Stimulated activated CD4-positive, alpha-beta T cell treated with anti-CD3 and anti-CD28 coated beads, Interleukin-4, amount 100 ng/mL, for 4 hours (primary cell): ENCODE measurements at regions not wholly inside any gene's neighbourhood (a gene's known extent, or its start where the extent isn't known, plus 50 kb on each side); places are given as distances from the start of the nearest gene placed in this dataset.
"Not testable (repeated sequence)": the region's sequence is repeated elsewhere in the genome, so short reads cannot be mapped to it uniquely, and the experiment has no call there.

Experiments
- DNase-seq, 2 experiments: peaks; one replicate each; pipeline ENCODE4 v3.0.0-alpha.2; 2020

- DNase-seq: no peak
These were observed 79.4 kb downstream of the IGLL1 start for GRCh38 chr22:23500508-23501260.

- DNase-seq: no peak
These were observed 80.1 kb downstream of the IGLL1 start for GRCh38 chr22:23499845-23500500.

DNA sequence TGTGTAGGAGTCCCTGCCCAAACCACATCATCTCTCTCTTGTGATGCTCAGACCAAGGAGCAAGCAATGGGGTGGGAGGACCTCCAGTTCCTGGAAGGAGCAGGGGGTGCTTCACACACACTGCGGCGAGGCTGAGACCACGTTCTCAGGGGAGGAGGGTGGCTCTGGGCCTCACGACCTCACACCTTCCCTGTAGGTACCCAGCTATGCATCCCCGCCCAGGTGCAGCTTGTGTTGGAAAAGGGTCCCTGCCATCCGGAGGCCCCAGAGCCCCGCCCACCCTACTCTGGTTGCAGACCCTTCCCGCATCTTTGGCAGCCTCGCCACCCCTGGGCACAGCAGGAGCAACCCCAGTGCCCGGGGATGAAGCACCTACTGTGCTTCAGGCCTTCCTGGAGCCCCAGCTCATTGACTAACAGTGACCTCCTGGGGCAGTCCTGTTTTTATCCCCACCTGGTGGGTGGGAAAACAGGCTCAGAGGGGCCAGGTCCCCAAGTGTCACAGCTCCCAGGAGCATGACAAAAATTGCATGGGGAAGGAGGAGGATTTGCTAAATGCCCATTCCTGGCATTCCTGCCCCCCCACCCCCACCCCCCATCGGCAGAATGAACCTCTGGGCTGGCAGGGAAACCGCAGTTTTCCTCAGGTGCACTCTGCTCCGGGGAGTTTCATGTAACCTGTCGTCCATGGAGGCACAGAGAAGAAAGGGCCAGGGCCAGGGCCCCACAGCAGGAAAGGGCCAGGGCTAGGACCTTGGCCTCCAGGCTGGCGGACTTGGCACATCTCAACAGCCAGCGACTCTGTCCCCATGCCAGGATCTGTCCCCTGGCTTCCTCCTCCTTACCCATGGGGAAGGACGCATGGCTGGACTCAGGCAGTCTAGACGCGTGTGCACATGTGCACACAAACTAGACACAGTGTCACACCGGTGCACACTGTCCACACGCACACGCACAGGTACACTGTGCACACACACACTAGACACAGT is 81.0 kb downstream of the IGLL1 start:
- DNase-seq: no peak

- not testable (repeated sequence) for DNase-seq
These were observed 82.2 kb downstream of the IGLL1 start for GRCh38 chr22:23497889-23498288.

GRCh38 chr22:23497016-23497885 is 82.8 kb downstream of the IGLL1 start:
- DNase-seq: no peak

- no peak for DNase-seq
These were observed 83.7 kb downstream of the IGLL1 start for GRCh38 chr22:23496445-23496833.

DNA sequence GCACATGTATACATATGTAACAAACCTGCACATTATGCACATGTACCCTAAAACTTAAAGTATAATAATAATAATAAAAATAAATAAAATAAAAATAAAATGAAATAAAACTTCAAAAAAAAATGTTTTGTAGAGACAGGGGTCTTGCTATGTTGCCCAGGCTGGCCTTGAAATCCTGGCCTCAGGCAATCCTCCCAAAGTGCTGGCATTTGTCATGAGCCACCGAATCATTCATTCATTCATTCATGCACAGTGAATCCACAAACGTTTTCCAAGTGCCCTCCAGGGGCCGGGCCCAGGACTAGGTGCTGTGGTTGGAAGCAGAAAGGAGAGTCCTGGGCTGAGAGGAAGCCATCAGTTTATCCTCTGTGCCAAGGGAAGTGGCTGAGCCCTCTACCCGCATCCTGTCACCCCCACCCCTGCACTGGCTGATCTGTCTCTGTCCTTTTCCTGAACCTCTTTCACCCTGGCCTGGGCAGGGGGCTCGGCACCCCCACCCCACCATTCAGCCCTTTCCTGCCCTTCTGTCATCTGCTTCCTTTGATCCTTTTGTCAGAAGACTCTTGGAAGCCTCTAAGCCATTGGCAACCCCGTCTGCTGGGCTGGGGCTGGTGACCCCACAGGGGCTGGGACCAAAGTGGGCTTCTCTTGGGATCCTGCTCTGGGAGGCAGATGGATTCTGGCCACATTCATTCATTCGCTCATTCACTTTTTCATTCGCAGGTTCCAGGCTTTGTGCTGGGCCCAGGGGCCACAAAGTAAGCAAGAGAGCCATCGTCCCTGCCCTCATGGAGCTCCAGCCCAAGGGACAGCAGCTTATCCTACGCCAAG is 84.3 kb downstream of the IGLL1 start:
- DNase-seq: no peak

GRCh38 chr22:23494930-23495266 is 85.2 kb downstream of the IGLL1 start:
- DNase-seq: no peak

- no peak for DNase-seq
These were observed 94.6 kb downstream of the IGLL1 start for GRCh38 chr22:23485490-23485889.

DNA sequence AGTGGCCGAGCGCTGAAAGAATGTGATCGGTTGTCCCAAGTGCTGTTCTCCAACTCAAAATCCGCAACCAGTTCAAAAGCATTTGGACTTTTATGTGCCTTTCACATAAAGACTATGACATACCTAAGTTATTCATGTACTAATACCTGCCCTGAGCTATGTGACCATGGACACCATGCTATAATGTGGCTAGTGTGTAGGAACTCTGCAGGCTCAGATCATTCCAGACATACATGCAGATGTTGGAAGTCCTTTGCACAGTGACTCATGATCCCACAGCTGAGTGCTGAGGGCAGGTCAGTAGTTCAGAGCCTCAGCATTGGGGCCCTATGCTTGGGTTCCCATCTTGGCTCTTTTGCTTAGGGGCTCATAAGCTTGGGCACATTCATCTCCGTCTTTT is 95.4 kb downstream of the IGLL1 start:
- DNase-seq: no peak

- no peak for DNase-seq
These were observed 98.7 kb downstream of the IGLL1 start for GRCh38 chr22:23481369-23481768.

DNA sequence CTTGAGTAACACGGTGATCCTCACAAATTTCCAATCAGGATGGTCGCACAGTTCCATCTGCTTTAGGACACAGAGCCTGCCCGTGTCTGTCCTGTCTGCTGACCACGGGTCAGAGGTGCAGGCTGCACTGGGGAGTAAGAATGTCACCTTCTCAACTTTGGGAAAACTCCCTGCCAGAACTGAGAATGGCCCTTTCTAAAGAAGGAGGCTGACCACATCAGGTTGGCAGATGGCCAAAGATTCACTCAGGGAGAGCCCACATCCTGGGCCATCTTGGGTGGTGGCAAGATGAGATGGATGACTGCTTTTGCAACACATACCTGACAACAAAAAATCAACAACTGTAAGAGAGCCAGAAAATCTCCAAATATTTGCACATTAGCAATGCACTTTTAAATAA is 101.9 kb downstream of the IGLL1 start:
- no peak for DNase-seq

GRCh38 chr22:23474531-23474930 is 105.6 kb downstream of the IGLL1 start:
- not testable (repeated sequence) for DNase-seq

DNA sequence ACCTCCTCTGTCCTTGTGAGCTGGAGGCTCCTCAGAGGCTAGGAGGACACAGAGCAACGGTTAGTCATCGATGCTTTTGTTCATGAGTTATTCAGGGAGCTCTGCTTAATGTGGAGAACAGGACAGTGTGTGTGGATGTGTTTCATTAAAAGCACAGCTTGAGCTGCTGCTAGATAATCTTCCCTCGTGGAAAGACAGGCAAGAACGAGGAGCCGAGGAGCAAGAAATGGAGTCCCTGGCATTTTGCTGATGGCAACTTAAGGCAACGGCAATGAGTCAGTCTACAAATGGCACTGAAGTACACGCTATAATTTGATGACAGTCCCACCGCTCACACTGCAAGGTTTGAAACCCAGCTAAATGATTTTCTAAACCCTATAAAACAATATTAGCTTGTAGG is 106.2 kb downstream of the IGLL1 start:
- DNase-seq: no peak

- not testable (repeated sequence) for DNase-seq
These were observed 107.7 kb downstream of the IGLL1 start for GRCh38 chr22:23472376-23472775.

- DNase-seq: no peak
These were observed 108.4 kb downstream of the IGLL1 start for GRCh38 chr22:23471698-23472097.

- DNase-seq: no peak
These were observed 109.2 kb downstream of the IGLL1 start for GRCh38 chr22:23470811-23471389.

DNA sequence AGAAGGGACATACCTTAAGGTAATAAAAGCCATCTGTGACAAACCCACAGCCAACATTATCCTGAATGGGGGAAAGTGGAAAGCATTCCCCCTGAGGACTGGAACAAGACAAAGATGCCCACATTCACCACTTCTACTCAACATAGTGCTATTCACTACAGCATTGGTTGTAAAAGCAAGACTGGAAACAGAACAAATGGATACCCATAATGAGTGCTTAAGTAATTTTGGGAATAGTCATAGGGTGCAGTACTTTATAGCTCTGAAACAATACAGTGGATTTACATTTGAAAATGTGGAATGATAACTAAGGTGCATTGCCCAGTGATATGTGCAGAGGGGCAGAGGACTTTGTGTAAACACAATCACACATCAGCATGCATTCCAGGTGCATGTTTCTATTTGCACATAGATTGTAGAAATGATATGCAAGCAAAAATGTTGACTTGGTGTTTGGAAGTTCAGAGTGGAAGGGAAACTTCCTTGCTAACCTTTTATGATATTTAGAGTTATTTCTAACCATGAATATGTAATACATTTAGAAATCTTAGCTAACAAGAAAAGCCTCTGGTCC is 112.3 kb downstream of the IGLL1 start:
- no peak for DNase-seq

DNA sequence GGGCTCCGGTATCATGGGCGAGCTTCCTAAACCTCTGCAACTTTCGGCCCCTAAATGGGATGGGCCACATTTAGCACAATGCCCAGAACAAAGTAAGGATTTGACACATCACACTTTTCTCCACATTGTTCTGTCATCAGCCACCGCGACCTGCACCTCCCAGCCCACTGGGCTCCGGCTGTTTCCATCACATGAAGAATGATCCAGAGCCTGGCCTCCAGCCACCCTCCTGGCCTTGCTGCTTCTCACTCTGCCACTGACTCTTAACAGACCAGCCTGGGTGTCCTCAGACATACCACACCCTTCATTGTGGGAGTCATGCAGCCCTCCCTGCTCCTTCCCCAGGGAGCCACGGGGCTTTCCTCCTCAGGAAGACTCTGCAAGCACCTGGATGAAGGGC is 113.7 kb downstream of the IGLL1 start:
- no peak for DNase-seq

DNA sequence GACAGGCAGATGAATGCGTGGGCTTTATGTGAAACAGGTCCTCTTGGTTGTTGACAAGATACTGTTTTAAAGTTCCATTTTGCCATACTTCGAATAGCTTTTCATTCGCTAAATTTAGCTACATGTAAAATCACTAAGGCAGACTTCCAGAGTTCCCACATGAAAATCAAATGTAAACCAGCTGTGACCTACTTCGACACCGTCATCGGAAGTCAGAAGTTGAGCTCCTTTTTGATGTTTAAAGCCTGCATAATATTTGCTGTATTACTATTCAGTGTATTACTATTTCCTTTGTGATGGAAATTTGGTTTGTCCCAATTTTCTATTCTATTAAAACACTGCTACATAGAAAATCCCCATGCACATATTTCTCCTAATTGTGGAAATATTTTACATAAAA is 115.3 kb downstream of the IGLL1 start:
- not testable (repeated sequence) for DNase-seq

GRCh38 chr22:23460517-23461031 is 119.5 kb downstream of the IGLL1 start:
- DNase-seq: not testable (repeated sequence)
